ENCODE measurements at regions not wholly inside any gene's neighbourhood (a gene's known extent, or its start where the extent isn't known, plus 50 kb on each side); places are given as distances from the start of the nearest gene placed in this dataset.

- DNase-seq = no peak
- Histone ChIP-seq H3K79me2 (ENCODE audit: low read length) (no peaks in the 10 kb centered on the region), H3K27ac (ENCODE audit: low read length) (no peak overlapping the region), H4K20me1 (ENCODE audit: insufficient read depth, low read depth, low read length) (no peaks in the 10 kb centered on the region), H2AFZ (ENCODE audit: low read length) (no peak overlapping the region), H3K9ac (ENCODE audit: low read length) (no peak overlapping the region), H3K4me3 (ENCODE audit: low read length) (no peak overlapping the region), H3K4me1 (ENCODE audit: low read length) (no peaks in the 10 kb centered on the region), H3K4me2 (ENCODE audit: low read depth, low read length, poor library complexity, severe bottlenecking) (no peak overlapping the region), H3K27me3 (ENCODE audit: low read length) (no peaks in the 10 kb centered on the region), H3K36me3 (ENCODE audit: insufficient read depth, low read length) (no peaks in the 10 kb centered on the region), H3K9me2 (replicated peaks; ENCODE audit: insufficient read depth, low read length) (no peaks in the 10 kb centered on the region), H3K9me3 (ENCODE audit: low read length) (no peaks in the 10 kb centered on the region)
Measured at GRCh38 chr7:13181216-13181615, 493.8 kb downstream of the ARL4A start.

DNA sequence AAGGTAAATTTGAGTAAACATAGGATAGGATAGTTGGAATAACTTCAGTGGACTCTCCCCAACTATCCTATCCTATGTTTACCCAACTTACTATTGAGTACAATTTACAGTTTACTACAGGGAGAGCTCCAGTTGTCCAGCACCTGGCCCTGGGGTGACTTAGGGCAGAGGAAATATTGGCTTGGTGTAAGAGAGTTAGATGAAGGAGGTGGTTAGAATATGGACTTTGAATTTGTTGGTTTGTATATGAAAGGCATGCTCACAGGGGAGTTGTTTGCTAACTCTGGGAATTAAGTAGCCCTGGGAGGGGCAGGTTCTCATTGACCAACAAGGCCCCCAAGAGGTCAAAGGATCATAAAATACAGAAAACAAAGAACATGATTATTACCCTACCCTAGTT is 497.7 kb downstream of the ARL4A start:
- no peak overlapping the region for H3K9ac ChIP-seq (ENCODE audit: low read length)
- no peak overlapping the region for H3K4me3 ChIP-seq (ENCODE audit: low read length)
- no peak overlapping the region for H3K27ac ChIP-seq (ENCODE audit: low read length)
- H3K27me3 ChIP-seq (ENCODE audit: low read length) = no peaks in the 10 kb centered on the region
- H3K4me2 ChIP-seq (ENCODE audit: low read depth, low read length, poor library complexity, severe bottlenecking) = no peak overlapping the region
- no peaks in the 10 kb centered on the region for H3K9me3 ChIP-seq (ENCODE audit: low read length)
- H2AFZ ChIP-seq (ENCODE audit: low read length) = no peak overlapping the region
- H3K9me2 ChIP-seq (replicated peaks; ENCODE audit: insufficient read depth, low read length) = no peaks in the 10 kb centered on the region
- H3K79me2 ChIP-seq (ENCODE audit: low read length) = no peaks in the 10 kb centered on the region
- no peaks in the 10 kb centered on the region for H4K20me1 ChIP-seq (ENCODE audit: insufficient read depth, low read depth, low read length)
- no peak for DNase-seq
- no peaks in the 10 kb centered on the region for H3K36me3 ChIP-seq (ENCODE audit: insufficient read depth, low read length)
- no peaks in the 10 kb centered on the region for H3K4me1 ChIP-seq (ENCODE audit: low read length)

GRCh38 chr7:13188236-13188805 is 500.9 kb downstream of the ARL4A start:
- H3K4me1 ChIP-seq (ENCODE audit: low read length) = no peaks in the 10 kb centered on the region
- no peak overlapping the region for H3K4me2 ChIP-seq (ENCODE audit: low read depth, low read length, poor library complexity, severe bottlenecking)
- no peaks in the 10 kb centered on the region for H3K9me3 ChIP-seq (ENCODE audit: low read length)
- H2AFZ ChIP-seq (ENCODE audit: low read length) = no peak overlapping the region
- no peaks in the 10 kb centered on the region for H3K36me3 ChIP-seq (ENCODE audit: insufficient read depth, low read length)
- no peak overlapping the region for H3K9ac ChIP-seq (ENCODE audit: low read length)
- H3K79me2 ChIP-seq (ENCODE audit: low read length) = no peaks in the 10 kb centered on the region
- H3K27ac ChIP-seq (ENCODE audit: low read length) = no peak overlapping the region
- no peaks in the 10 kb centered on the region for H3K9me2 ChIP-seq (replicated peaks; ENCODE audit: insufficient read depth, low read length)
- DNase-seq = no peak
- H4K20me1 ChIP-seq (ENCODE audit: insufficient read depth, low read depth, low read length) = no peaks in the 10 kb centered on the region
- H3K4me3 ChIP-seq (ENCODE audit: low read length) = no peak overlapping the region
- H3K27me3 ChIP-seq (ENCODE audit: low read length) = no peaks in the 10 kb centered on the region

DNA sequence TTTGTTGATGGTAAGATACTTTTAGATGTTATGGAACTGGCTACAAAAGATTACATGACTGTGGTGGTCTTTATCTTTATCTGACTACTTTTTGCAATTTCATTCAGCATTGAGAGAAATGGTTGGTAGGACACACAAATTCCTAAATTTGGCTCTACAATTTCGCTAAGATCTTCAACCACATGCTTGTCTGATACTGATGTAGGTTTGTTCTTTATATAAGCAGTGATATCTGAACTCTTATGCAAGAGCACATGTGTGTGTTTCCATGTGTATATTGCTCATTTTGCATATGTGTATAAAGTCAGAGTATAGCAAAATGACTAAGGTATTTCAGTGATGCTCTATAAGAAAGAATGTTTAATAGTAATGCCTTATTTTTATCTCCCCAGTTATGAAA is 501.5 kb downstream of the ARL4A start:
- Histone ChIP-seq H3K9me3 (ENCODE audit: low read length) (no peaks in the 10 kb centered on the region), H3K9me2 (replicated peaks; ENCODE audit: insufficient read depth, low read length) (no peaks in the 10 kb centered on the region), H3K9ac (ENCODE audit: low read length) (no peak overlapping the region), H3K4me3 (ENCODE audit: low read length) (no peak overlapping the region), H3K36me3 (ENCODE audit: insufficient read depth, low read length) (no peaks in the 10 kb centered on the region), H3K27ac (ENCODE audit: low read length) (no peak overlapping the region), H3K27me3 (ENCODE audit: low read length) (no peaks in the 10 kb centered on the region), H2AFZ (ENCODE audit: low read length) (no peak overlapping the region), H3K4me2 (ENCODE audit: low read depth, low read length, poor library complexity, severe bottlenecking) (no peak overlapping the region), H4K20me1 (ENCODE audit: insufficient read depth, low read depth, low read length) (no peaks in the 10 kb centered on the region), H3K79me2 (ENCODE audit: low read length) (no peaks in the 10 kb centered on the region), H3K4me1 (ENCODE audit: low read length) (no peaks in the 10 kb centered on the region)
- DNase-seq = no peak

- DNase-seq = no peak
- no peak overlapping the region for H3K27ac ChIP-seq (ENCODE audit: low read length)
- H3K36me3 ChIP-seq (ENCODE audit: insufficient read depth, low read length) = no peaks in the 10 kb centered on the region
Measured at GRCh38 chr7:13189668-13190067, 502.2 kb downstream of the ARL4A start.

GRCh38 chr7:13197501-13197900 is 510.1 kb downstream of the ARL4A start:
- no peak overlapping the region for H3K4me3 ChIP-seq (ENCODE audit: low read length)
- H3K27ac ChIP-seq (ENCODE audit: low read length) = no peak overlapping the region
- H3K79me2 ChIP-seq (ENCODE audit: low read length) = no peaks in the 10 kb centered on the region
- no peaks in the 10 kb centered on the region for H3K9me2 ChIP-seq (replicated peaks; ENCODE audit: insufficient read depth, low read length)
- no peaks in the 10 kb centered on the region for H3K27me3 ChIP-seq (ENCODE audit: low read length)
- no peaks in the 10 kb centered on the region for H3K36me3 ChIP-seq (ENCODE audit: insufficient read depth, low read length)
- no peak overlapping the region for H2AFZ ChIP-seq (ENCODE audit: low read length)
- no peaks in the 10 kb centered on the region for H3K4me1 ChIP-seq (ENCODE audit: low read length)
- H4K20me1 ChIP-seq (ENCODE audit: insufficient read depth, low read depth, low read length) = no peaks in the 10 kb centered on the region
- DNase-seq = no peak
- no peak overlapping the region for H3K4me2 ChIP-seq (ENCODE audit: low read depth, low read length, poor library complexity, severe bottlenecking)
- no peaks in the 10 kb centered on the region for H3K9me3 ChIP-seq (ENCODE audit: low read length)
- no peak overlapping the region for H3K9ac ChIP-seq (ENCODE audit: low read length)

More at GRCh38 chr7:13189668-13190067, 502.2 kb downstream of the ARL4A start:
- H2AFZ ChIP-seq (ENCODE audit: low read length) = no peak overlapping the region
- H4K20me1 ChIP-seq (ENCODE audit: insufficient read depth, low read depth, low read length) = no peaks in the 10 kb centered on the region
- H3K27me3 ChIP-seq (ENCODE audit: low read length) = no peaks in the 10 kb centered on the region
- H3K4me3 ChIP-seq (ENCODE audit: low read length) = no peak overlapping the region
- no peaks in the 10 kb centered on the region for H3K9me2 ChIP-seq (replicated peaks; ENCODE audit: insufficient read depth, low read length)
- H3K79me2 ChIP-seq (ENCODE audit: low read length) = no peaks in the 10 kb centered on the region
- H3K4me1 ChIP-seq (ENCODE audit: low read length) = no peaks in the 10 kb centered on the region
- no peaks in the 10 kb centered on the region for H3K9me3 ChIP-seq (ENCODE audit: low read length)
- H3K9ac ChIP-seq (ENCODE audit: low read length) = no peak overlapping the region
- H3K4me2 ChIP-seq (ENCODE audit: low read depth, low read length, poor library complexity, severe bottlenecking) = no peak overlapping the region

- Histone ChIP-seq H3K9me3 (ENCODE audit: low read length) (no peaks in the 10 kb centered on the region), H3K4me2 (ENCODE audit: low read depth, low read length, poor library complexity, severe bottlenecking) (no peak overlapping the region), H3K9me2 (replicated peaks; ENCODE audit: insufficient read depth, low read length) (no peaks in the 10 kb centered on the region), H4K20me1 (ENCODE audit: insufficient read depth, low read depth, low read length) (no peaks in the 10 kb centered on the region), H3K4me3 (ENCODE audit: low read length) (no peak overlapping the region), H3K36me3 (ENCODE audit: insufficient read depth, low read length) (no peaks in the 10 kb centered on the region), H3K9ac (ENCODE audit: low read length) (no peak overlapping the region), H3K27ac (ENCODE audit: low read length) (no peak overlapping the region), H2AFZ (ENCODE audit: low read length) (no peak overlapping the region), H3K27me3 (ENCODE audit: low read length) (no peaks in the 10 kb centered on the region), H3K79me2 (ENCODE audit: low read length) (no peaks in the 10 kb centered on the region), H3K4me1 (ENCODE audit: low read length) (no peaks in the 10 kb centered on the region)
- no peak for DNase-seq
Measured at GRCh38 chr7:13198036-13198435, 510.6 kb downstream of the ARL4A start.

DNA sequence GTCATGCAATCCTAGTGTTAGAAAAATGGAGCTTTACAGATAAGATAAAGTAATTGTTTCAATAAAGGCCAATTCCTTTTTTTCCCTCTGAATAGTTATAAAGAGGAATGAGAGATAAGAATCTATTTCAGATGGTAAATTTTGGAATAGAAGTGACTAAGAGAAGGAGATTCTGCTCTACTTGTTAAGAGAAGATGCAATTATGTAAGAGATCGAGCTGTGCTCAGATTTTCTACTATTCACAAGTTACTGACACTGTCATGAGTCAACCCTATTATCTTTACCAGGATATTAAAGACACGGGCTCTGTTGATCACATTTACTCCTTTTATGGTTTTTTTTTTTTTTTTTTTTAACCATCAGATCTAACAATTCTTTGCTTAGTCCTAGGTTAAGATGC is 511.3 kb downstream of the ARL4A start:
- Histone ChIP-seq H3K27ac (ENCODE audit: low read length) (no peak overlapping the region), H3K4me2 (ENCODE audit: low read depth, low read length, poor library complexity, severe bottlenecking) (no peak overlapping the region), H3K27me3 (ENCODE audit: low read length) (no peaks in the 10 kb centered on the region), H4K20me1 (ENCODE audit: insufficient read depth, low read depth, low read length) (no peaks in the 10 kb centered on the region), H3K4me1 (ENCODE audit: low read length) (no peaks in the 10 kb centered on the region), H3K36me3 (ENCODE audit: insufficient read depth, low read length) (no peaks in the 10 kb centered on the region), H3K79me2 (ENCODE audit: low read length) (no peaks in the 10 kb centered on the region), H3K9me2 (replicated peaks; ENCODE audit: insufficient read depth, low read length) (no peaks in the 10 kb centered on the region), H2AFZ (ENCODE audit: low read length) (no peak overlapping the region), H3K4me3 (ENCODE audit: low read length) (no peak overlapping the region), H3K9me3 (ENCODE audit: low read length) (no peaks in the 10 kb centered on the region), H3K9ac (ENCODE audit: low read length) (no peak overlapping the region)
- DNase-seq = no peak

GRCh38 chr7:13201628-13202027 is 514.2 kb downstream of the ARL4A start:
- Histone ChIP-seq H3K27ac (ENCODE audit: low read length) (no peak overlapping the region), H3K9me3 (ENCODE audit: low read length) (no peaks in the 10 kb centered on the region), H3K36me3 (ENCODE audit: insufficient read depth, low read length) (no peaks in the 10 kb centered on the region), H3K27me3 (ENCODE audit: low read length) (no peaks in the 10 kb centered on the region), H3K9ac (ENCODE audit: low read length) (no peak overlapping the region), H3K4me1 (ENCODE audit: low read length) (no peaks in the 10 kb centered on the region), H3K4me2 (ENCODE audit: low read depth, low read length, poor library complexity, severe bottlenecking) (no peak overlapping the region), H3K9me2 (replicated peaks; ENCODE audit: insufficient read depth, low read length) (no peaks in the 10 kb centered on the region), H3K4me3 (ENCODE audit: low read length) (no peak overlapping the region), H3K79me2 (ENCODE audit: low read length) (no peaks in the 10 kb centered on the region), H2AFZ (ENCODE audit: low read length) (no peak overlapping the region), H4K20me1 (ENCODE audit: insufficient read depth, low read depth, low read length) (no peaks in the 10 kb centered on the region)
- no peak for DNase-seq
